Esophagus squamous epithelium (tissue), 4 donors: ENCODE measurements at regions not wholly inside any gene's neighbourhood (a gene's known extent, or its start where the extent isn't known, plus 50 kb on each side); places are given as distances from the start of the nearest gene placed in this dataset.

ENCODE experiments used
- POLR2A ChIP-seq, 4 donors: fragments of 450-650 bp; IDR thresholded peaks; one replicate each; pipeline ENCODE4 v1.6.1; 2017; ENCODE audit warnings: antibody characterized with exemption in 4 of 4, mild to moderate bottlenecking in 4 of 4, moderate library complexity in 3 of 4
- TF ChIP-seq, protein P1 (sequence below), 6 experiments: fragments of 450-650 bp in 4 of 6; fragments of 200-600 bp in 2 of 6; sonication (generic) in 2 of 6; IDR thresholded peaks; one replicate each; pipeline ENCODE4 v1.5.1; 2016 to 2019; ENCODE audit warnings: antibody characterized with exemption in 6 of 6, mild to moderate bottlenecking in 4 of 6, moderate library complexity in 4 of 6

DNA sequence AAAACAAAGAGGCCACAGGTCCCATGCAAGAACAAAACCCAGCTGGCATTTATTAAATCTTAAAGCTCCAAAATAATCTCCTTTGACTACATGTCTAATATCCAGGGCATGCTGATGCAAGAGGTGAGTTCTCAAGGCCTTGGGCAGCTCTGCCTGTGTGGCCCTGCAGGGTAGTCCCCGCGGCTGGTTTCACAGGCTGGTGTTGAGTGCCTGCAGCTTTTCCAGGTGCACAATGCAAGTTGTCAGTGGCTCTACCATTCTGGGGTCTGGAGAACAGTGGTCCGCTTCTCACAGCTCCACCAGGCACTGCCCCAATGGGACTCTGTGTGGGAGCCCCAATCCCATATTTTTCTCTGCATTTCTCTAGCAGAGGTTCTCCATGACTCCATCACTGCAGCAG, 54.4 kb upstream of the HCN1 start:
- TF ChIP-seq, protein P1, sequence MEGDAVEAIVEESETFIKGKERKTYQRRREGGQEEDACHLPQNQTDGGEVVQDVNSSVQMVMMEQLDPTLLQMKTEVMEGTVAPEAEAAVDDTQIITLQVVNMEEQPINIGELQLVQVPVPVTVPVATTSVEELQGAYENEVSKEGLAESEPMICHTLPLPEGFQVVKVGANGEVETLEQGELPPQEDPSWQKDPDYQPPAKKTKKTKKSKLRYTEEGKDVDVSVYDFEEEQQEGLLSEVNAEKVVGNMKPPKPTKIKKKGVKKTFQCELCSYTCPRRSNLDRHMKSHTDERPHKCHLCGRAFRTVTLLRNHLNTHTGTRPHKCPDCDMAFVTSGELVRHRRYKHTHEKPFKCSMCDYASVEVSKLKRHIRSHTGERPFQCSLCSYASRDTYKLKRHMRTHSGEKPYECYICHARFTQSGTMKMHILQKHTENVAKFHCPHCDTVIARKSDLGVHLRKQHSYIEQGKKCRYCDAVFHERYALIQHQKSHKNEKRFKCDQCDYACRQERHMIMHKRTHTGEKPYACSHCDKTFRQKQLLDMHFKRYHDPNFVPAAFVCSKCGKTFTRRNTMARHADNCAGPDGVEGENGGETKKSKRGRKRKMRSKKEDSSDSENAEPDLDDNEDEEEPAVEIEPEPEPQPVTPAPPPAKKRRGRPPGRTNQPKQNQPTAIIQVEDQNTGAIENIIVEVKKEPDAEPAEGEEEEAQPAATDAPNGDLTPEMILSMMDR (IDR thresholded peaks at IDR 0.05) = no peak
- no peak for TF ChIP-seq POLR2A (IDR thresholded peaks at IDR 0.05)
